ENCODE measurements at regions not wholly inside any gene's neighbourhood (a gene's known extent, or its start where the extent isn't known, plus 50 kb on each side); places are given as distances from the start of the nearest gene placed in this dataset.

GRCh38 chr4:58247792-58248191, 1137.6 kb upstream of the IGFBP7 start:
- H3K9me3 ChIP-seq, result no peaks in the 10 kb centered on the region
- H3K27ac ChIP-seq, result no peak overlapping the region
- 39 to 51% methylated on average over 3 of the region's 3 CpGs for WGBS, 2 donors
- no peak for TF ChIP-seq POLR2A (IDR thresholded peaks at IDR 0.05)
- TF ChIP-seq CTCF (IDR thresholded peaks at IDR 0.05), result no peak
- no peak for TF ChIP-seq EP300 (IDR thresholded peaks at IDR 0.05)
- no peaks in the 10 kb centered on the region for H3K4me1 ChIP-seq
- no peak for DNase-seq (ENCODE audit: low spot score in 2 of 2)
- no peaks in the 10 kb centered on the region for H3K27me3 ChIP-seq
- H3K36me3 ChIP-seq, result no peaks in the 10 kb centered on the region
- H3K4me3 ChIP-seq, result no peak overlapping the region

GRCh38 chr4:58225460-58225859, 1115.3 kb upstream of the IGFBP7 start:
- no peak overlapping the region for H3K4me3 ChIP-seq
- 92 to 98% methylated on average over 1 of the region's 1 CpG for WGBS, 2 donors
- no peaks in the 10 kb centered on the region for H3K36me3 ChIP-seq
- H3K4me1 ChIP-seq, result no peaks in the 10 kb centered on the region
- TF ChIP-seq POLR2A (IDR thresholded peaks at IDR 0.05) (no peak), CTCF (IDR thresholded peaks at IDR 0.05) (no peak), EP300 (IDR thresholded peaks at IDR 0.05) (no peak)
- peaks cover 0 to 4% (median 0%) of the 10 kb centered on the region in 4 donors for H3K9me3 ChIP-seq
- H3K27ac ChIP-seq, result no peak overlapping the region
- no peaks in the 10 kb centered on the region for H3K27me3 ChIP-seq
- DNase-seq (ENCODE audit: low spot score in 2 of 2), result no peak

GRCh38 chr4:58219179-58219578, 1109.0 kb upstream of the IGFBP7 start:
- H3K36me3 ChIP-seq, result no peaks in the 10 kb centered on the region
- no peak overlapping the region for H3K4me3 ChIP-seq
- no peaks in the 10 kb centered on the region for H3K27me3 ChIP-seq
- TF ChIP-seq EP300 (IDR thresholded peaks at IDR 0.05) (no peak), CTCF (IDR thresholded peaks at IDR 0.05) (no peak), POLR2A (IDR thresholded peaks at IDR 0.05) (no peak)
- peaks cover 0 to 12% (median 0%) of the 10 kb centered on the region in 4 donors for H3K9me3 ChIP-seq
- H3K27ac ChIP-seq, result no peak overlapping the region
- no peak for DNase-seq (ENCODE audit: low spot score in 2 of 2)
- 54 to 68% methylated on average over 2 of the region's 2 CpGs for WGBS, 2 donors
- H3K4me1 ChIP-seq, result no peaks in the 10 kb centered on the region

GRCh38 chr4:58216461-58216860, 1106.3 kb upstream of the IGFBP7 start:
- H3K9me3 ChIP-seq, result peaks cover 0 to 12% (median 0%) of the 10 kb centered on the region in 4 donors
- H3K27me3 ChIP-seq, result no peaks in the 10 kb centered on the region
- H3K36me3 ChIP-seq, result no peaks in the 10 kb centered on the region
- no peak overlapping the region for H3K27ac ChIP-seq
- no peak overlapping the region for H3K4me3 ChIP-seq
- H3K4me1 ChIP-seq, result no peaks in the 10 kb centered on the region
- 50 to 96% methylated on average over 1 of the region's 1 CpG for WGBS, 2 donors
- no peak for DNase-seq (ENCODE audit: low spot score in 2 of 2)
- TF ChIP-seq CTCF (IDR thresholded peaks at IDR 0.05) (no peak), EP300 (IDR thresholded peaks at IDR 0.05) (no peak), POLR2A (IDR thresholded peaks at IDR 0.05) (no peak)

- no peak for TF ChIP-seq POLR2A (IDR thresholded peaks at IDR 0.05)
- TF ChIP-seq CTCF (IDR thresholded peaks at IDR 0.05), result no peak
- no peak for TF ChIP-seq EP300 (IDR thresholded peaks at IDR 0.05)
- no peak for DNase-seq (ENCODE audit: low spot score in 2 of 2)
- H3K4me1 ChIP-seq, result no peaks in the 10 kb centered on the region
- H3K27ac ChIP-seq, result no peak overlapping the region
- 69 to 75% methylated on average over 3 of the region's 3 CpGs for WGBS, 2 donors
- no peaks in the 10 kb centered on the region for H3K9me3 ChIP-seq
- H3K27me3 ChIP-seq, result no peaks in the 10 kb centered on the region
- H3K36me3 ChIP-seq, result no peaks in the 10 kb centered on the region
- no peak overlapping the region for H3K4me3 ChIP-seq
These were observed 1104.2 kb upstream of the IGFBP7 start for GRCh38 chr4:58214376-58214775.
